Fibroblast of lung (primary cell): ENCODE measurements at regions not wholly inside any gene's neighbourhood (a gene's known extent, or its start where the extent isn't known, plus 50 kb on each side); places are given as distances from the start of the nearest gene placed in this dataset.
A peak's percentile ranks its signal among the peaks of the same experiment; 100 is the strongest.

Experiments
- DNase-seq, 2 donors: peaks; one replicate each; pipeline versions ENCODE4 v3.0.0 to v3.0.0-alpha.2; 2010; ENCODE audit warnings: low read depth in 2 of 2
- H2AFZ ChIP-seq: 2 replicates; pipeline ENCODE4 v1.5.1; 2012; ENCODE audit warnings: low read length, control low read depth, inconsistent platforms
- H3K27ac ChIP-seq: 2 replicates; pipeline ENCODE4 v1.5.1; 2011; ENCODE audit warnings: low read length, control low read depth; ENCODE audit not compliant: insufficient read depth
- H3K27me3 ChIP-seq: 2 replicates; pipeline ENCODE4 v1.5.1; 2011; ENCODE audit warnings: mild to moderate bottlenecking, low read length; ENCODE audit not compliant: control insufficient read depth, insufficient read depth
- H3K36me3 ChIP-seq: 2 replicates; pipeline ENCODE4 v1.5.1; 2011; ENCODE audit warnings: low read length; ENCODE audit not compliant: control insufficient read depth, insufficient read depth
- H3K4me1 ChIP-seq: 2 replicates; pipeline ENCODE4 v1.5.1; 2011; ENCODE audit warnings: low read length; ENCODE audit not compliant: control insufficient read depth, insufficient read depth; ENCODE audit errors: extremely low read depth
- H3K4me2 ChIP-seq: 2 replicates; pipeline ENCODE4 v1.5.1; 2011; ENCODE audit warnings: low read length, control low read depth; ENCODE audit not compliant: insufficient read depth; ENCODE audit errors: extremely low read depth
- H3K4me3 ChIP-seq, 4 experiments: fragments of 200-600 bp in 1 of 4; sonication (generic) in 1 of 4; replicated peaks in 1 of 4; 2 replicates each; pipeline ENCODE4 v1.5.1; 2011 to 2016; ENCODE audit warnings: low read length in 4 of 4, low read depth in 3 of 4, mild to moderate bottlenecking in 3 of 4, control low read depth in 2 of 4, inconsistent platforms in 1 of 4, mixed read lengths in 1 of 4; ENCODE audit not compliant: insufficient read depth in 1 of 4; ENCODE audit errors: control extremely low read depth in 1 of 4
- H3K79me2 ChIP-seq: 2 replicates; pipeline ENCODE4 v1.5.1; 2012; ENCODE audit warnings: mild to moderate bottlenecking, low read length, inconsistent platforms; ENCODE audit not compliant: control insufficient read depth, insufficient read depth
- H3K9ac ChIP-seq: 2 replicates; pipeline ENCODE4 v1.5.1; 2011; ENCODE audit warnings: mild to moderate bottlenecking, low read length, control low read depth; ENCODE audit not compliant: insufficient read depth
- H3K9me3 ChIP-seq: 2 replicates; pipeline ENCODE4 v1.5.1; 2012; ENCODE audit warnings: low read depth, low read length; ENCODE audit not compliant: control insufficient read depth, insufficient read depth
- H4K20me1 ChIP-seq: 2 replicates; pipeline ENCODE4 v1.5.1; 2011; ENCODE audit warnings: low read length; ENCODE audit not compliant: control insufficient read depth, insufficient read depth; ENCODE audit errors: extremely low read depth
- CTCF ChIP-seq, 2 donors: IDR thresholded peaks in 1 of 2; conservative IDR thresholded peaks in 1 of 2; 1 replicate in 1 of 2; 2 replicates in 1 of 2; pipeline ENCODE4 v1.5.1; 2011 to 2012; ENCODE audit warnings: low read length in 2 of 2, control low read depth in 1 of 2, inconsistent platforms in 1 of 2, low read depth in 1 of 2, mild to moderate bottlenecking in 1 of 2
- EZH2 ChIP-seq: IDR thresholded peaks from 2 replicates; pipeline ENCODE4 v1.5.1; 2012; ENCODE audit warnings: low read length, control low read depth, mild to moderate bottlenecking; ENCODE audit errors: missing control alignments

DNA sequence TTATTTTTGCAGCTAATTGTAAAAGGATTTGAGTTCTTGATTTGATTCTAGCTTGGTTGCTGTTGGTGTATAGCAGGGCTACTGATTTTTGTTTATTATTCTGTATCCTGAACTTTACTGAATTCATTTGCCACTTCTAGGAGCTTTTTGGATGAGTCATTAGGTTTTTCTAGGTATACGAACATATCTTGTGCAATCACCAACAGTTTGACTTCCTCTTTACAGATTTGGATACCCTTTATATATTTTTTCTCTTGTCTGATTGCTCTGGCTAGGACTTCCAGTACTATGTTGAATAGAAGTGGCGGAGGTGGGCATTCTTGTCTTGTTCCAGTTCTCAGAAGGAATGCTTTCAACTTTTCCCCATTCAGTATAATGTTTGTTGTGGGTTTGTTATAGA is 210.8 kb downstream of the FGF10 start:
- Histone ChIP-seq H3K27me3 (no peaks in the 10 kb centered on the region), H3K9ac (no peak overlapping the region), H3K4me1 (no peaks in the 10 kb centered on the region), H3K36me3 (no peaks in the 10 kb centered on the region), H3K79me2 (no peaks in the 10 kb centered on the region), H3K27ac (no peak overlapping the region), H3K4me3 (no peak overlapping the region), H3K4me2 (no peak overlapping the region), H4K20me1 (no peaks in the 10 kb centered on the region), H3K9me3 (no peaks in the 10 kb centered on the region), H2AFZ (no peak overlapping the region)
- TF ChIP-seq CTCF (conservative IDR thresholded peaks at IDR 0.05 in 1 of 2, IDR thresholded peaks at IDR 0.05 in 1 of 2; ENCODE audit: low read depth in 1 of 2, low read length in 2 of 2) = no peak
- no peak for TF ChIP-seq EZH2
- DNase-seq = peak in 1 of 2 donors; percentile 26

- TF ChIP-seq CTCF (conservative IDR thresholded peaks at IDR 0.05 in 1 of 2, IDR thresholded peaks at IDR 0.05 in 1 of 2; ENCODE audit: low read depth in 1 of 2, low read length in 2 of 2) = no peak
- TF ChIP-seq EZH2 = no peak
- no peak overlapping the region for H3K4me2 ChIP-seq
- no peaks in the 10 kb centered on the region for H3K79me2 ChIP-seq
- H3K4me3 ChIP-seq = no peak overlapping the region
- H4K20me1 ChIP-seq = no peaks in the 10 kb centered on the region
- H3K27ac ChIP-seq = no peak overlapping the region
- no peak for DNase-seq
- H3K4me1 ChIP-seq = no peaks in the 10 kb centered on the region
- no peak overlapping the region for H2AFZ ChIP-seq
- no peak overlapping the region for H3K9ac ChIP-seq
- H3K27me3 ChIP-seq = no peaks in the 10 kb centered on the region
- H3K9me3 ChIP-seq = no peaks in the 10 kb centered on the region
- H3K36me3 ChIP-seq = no peaks in the 10 kb centered on the region
Observed at GRCh38 chr5:44167540-44167939, 221.7 kb downstream of the FGF10 start.

GRCh38 chr5:44160369-44160768 is 228.9 kb downstream of the FGF10 start:
- no peaks in the 10 kb centered on the region for H3K27me3 ChIP-seq
- no peak overlapping the region for H3K27ac ChIP-seq
- H3K79me2 ChIP-seq = no peaks in the 10 kb centered on the region
- no peak overlapping the region for H2AFZ ChIP-seq
- DNase-seq = peak in 1 of 2 donors; percentile 4
- no peaks in the 10 kb centered on the region for H4K20me1 ChIP-seq
- H3K36me3 ChIP-seq = no peaks in the 10 kb centered on the region
- no peaks in the 10 kb centered on the region for H3K9me3 ChIP-seq
- H3K4me1 ChIP-seq = no peaks in the 10 kb centered on the region
- TF ChIP-seq EZH2 = no peak
- TF ChIP-seq CTCF (conservative IDR thresholded peaks at IDR 0.05 in 1 of 2, IDR thresholded peaks at IDR 0.05 in 1 of 2; ENCODE audit: low read depth in 1 of 2, low read length in 2 of 2) = no peak
- H3K4me3 ChIP-seq = no peak overlapping the region
- H3K4me2 ChIP-seq = no peak overlapping the region
- H3K9ac ChIP-seq = no peak overlapping the region
